COLO668 (cell line): ENCODE measurements at regions not wholly inside any gene's neighbourhood (a gene's known extent, or its start where the extent isn't known, plus 50 kb on each side); places are given as distances from the start of the nearest gene placed in this dataset.

Experiments
- DNase-seq: peaks from one replicate; lab custom pipeline; 2025; ENCODE audit not compliant: unreplicated experiment; lab: John Stamatoyannopoulos, UW

DNA sequence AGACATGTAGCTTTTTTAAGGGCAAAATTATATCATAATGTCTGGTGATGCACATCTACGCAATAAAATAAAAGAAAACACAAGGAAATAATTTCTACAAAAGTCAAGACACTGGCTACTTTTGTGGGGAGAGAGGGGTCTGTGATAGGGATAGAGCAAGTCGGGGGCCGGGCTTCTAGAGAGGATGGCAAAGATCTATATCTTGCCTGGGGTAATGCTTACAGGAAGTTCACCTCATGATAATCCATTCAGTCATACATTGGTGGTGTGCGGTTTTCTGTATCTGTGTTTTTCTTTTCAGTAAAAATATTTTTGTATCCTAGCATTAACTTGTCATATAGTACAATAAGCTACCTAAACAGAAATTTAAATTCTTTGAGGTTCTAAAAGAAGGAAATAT is 178.8 kb downstream of the ARRDC4 start:
- no peak for DNase-seq

DNA sequence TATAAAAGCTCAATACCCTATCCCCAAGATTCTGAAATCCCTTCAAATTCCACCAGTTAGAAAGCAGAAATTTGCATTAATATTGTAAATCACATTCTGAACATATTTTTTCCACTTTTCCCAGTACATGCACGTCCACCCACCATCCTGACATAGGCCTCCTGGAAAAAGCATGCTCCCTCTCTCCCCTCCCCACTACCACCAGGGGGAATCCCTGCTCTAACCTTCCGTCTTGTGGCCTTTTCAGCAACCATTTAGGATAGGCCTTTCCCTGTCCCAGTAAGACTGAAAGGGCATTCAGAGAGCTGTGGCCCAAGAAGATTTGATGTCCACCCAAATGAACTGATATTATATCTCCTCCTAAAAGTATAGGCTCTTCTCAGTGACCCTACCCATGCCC is 182.1 kb downstream of the ARRDC4 start:
- DNase-seq: no peak

DNA sequence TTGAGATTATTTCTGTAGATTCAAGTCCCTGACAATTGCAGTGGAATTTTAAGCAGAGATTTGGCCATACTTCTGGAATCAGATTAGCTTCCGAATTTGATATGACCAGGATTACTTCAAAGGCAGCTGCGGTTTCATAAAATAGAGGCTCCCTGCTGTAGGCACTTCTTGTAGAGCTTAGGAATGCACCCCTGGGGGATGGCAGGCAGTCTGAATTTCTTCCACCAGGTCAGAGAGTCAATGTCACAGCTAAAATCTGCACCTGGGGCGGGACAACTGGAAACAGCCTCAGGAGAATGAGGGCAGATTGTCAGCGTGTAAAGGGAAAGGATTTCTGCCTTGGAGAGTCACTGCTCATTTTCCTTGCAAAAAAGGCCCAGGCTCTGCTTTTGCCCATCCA is 182.6 kb downstream of the ARRDC4 start:
- no peak for DNase-seq

DNA sequence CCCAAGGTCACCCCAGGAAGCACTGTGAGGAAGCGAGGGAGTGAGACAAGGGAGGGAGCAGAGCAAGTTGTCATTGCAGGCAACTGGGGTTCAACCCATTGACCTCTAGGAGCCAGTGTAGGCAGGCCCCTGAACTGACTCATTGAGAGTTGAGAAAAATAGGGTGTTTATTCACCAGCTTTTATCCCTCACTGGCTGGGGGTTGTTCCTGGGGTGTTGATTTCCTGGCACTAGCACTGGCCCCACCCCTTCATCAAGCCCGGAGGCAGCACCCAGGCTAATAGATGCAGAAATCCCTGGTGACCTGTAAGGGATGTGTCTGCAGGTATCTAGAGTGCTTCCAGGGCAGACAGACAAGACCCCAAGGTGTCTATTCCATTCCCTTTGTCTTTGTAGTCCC is 183.9 kb downstream of the ARRDC4 start:
- DNase-seq: no peak

DNA sequence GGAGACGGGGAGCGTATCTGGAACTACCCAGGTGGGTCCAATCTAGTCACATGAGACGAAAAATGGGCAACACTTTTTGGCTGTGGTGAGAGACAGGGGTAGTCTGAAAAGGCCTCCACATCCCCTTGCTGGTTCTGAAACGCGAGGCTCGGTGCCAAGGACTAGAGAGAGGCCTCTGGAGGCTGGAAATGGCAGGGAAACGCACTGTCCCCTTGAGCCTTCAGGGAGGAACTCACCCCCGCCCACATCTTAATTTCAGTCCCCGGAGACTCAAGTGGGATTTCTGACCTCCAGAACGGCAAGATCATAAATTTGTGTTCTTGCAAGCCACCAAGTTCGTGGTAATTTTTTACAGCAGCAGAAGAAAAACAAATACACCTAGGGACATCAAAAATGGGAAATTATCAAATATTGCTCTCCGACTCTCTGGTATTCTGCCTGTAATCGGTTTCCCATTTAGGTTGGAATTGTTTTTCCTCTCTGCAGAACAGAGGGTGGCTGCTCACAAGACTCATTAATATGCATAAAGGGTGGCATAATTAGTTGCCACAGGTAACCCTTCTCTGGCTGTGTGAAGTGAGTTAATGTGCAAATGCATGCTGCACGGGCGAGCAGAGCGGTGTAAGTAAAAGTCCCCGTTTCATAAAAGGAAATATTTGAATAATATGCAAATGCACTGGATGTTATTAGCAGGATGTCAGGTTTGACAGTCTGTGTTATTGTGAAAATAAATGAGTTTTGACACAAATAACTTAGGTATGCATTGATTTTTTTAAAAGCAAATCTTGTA is 185.7 kb downstream of the ARRDC4 start:
- DNase-seq: no peak

DNA sequence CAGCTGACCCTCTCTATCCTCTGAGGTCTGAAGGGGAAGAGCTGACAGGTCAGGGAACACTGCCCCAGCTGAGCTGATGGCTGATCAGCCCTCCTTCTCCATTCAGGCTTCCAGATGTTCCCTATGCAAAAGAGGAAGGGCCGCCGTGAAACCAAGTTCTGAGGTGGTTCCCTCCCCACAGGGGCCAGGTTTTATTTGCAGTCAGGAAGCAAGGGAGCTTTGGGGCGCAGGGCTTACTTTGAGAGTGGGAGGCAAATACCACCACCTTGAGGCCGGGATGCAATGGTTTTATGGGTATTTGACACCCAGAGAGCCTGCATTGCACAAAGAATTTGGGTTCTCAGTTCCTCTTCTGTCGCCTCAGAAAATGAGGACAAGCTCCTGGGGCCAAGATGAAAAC is 186.9 kb downstream of the ARRDC4 start:
- DNase-seq: no peak

DNA sequence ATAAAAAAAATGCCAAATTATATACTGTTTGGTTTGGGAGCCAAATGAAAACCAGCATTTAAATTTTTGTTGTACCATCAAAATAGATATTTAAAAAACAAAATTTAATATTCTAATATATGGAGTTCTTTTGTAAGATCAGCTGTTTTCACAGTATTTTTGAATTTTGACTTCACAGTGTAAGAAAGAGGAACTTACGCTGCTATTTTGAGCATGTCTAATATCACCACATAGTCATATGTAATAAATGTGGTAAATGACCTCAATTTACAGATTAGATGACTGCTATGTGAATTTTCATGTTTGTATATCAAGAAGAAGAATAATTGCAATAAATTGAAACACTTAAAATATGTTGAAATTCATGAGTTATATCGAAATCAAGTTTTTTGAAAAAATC is 189.6 kb downstream of the ARRDC4 start:
- DNase-seq: no peak

DNA sequence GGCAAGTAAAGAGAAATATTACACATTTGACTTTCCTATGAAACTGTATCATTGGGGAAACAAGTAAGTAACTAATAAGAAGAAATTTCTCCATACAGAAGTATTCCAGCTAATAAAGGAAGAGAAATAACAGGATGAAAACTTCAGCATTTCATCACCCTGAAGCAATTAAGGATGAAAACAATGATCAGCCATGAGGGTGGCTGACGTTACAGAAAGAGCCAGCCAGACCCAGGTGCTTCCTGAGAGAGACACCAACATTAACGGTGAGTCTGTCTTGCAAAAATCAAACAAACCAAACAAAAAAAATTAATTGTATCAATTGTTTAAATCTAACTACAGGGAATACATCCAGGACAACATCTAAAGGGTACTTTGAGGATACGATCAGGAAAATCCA is 190.0 kb downstream of the ARRDC4 start:
- no peak for DNase-seq

DNA sequence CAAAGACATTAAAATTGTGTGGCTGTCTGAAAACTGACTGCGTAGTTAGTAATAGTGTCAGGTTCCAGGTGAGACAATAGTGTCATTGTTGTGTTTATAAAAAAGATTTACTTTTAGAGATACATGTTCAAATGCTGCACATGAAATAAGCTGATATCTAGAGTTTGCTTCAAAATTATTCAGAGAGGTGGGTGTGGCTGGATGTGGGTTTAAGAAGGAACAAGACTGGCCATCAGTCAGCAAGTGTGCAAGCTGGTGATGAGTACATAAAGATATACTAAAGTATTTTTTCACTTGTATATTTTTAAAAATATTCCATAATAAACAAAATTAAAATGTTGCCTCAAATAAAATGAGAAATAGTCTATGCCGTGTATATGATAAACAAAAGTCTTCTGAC is 190.6 kb downstream of the ARRDC4 start:
- DNase-seq: no peak

DNA sequence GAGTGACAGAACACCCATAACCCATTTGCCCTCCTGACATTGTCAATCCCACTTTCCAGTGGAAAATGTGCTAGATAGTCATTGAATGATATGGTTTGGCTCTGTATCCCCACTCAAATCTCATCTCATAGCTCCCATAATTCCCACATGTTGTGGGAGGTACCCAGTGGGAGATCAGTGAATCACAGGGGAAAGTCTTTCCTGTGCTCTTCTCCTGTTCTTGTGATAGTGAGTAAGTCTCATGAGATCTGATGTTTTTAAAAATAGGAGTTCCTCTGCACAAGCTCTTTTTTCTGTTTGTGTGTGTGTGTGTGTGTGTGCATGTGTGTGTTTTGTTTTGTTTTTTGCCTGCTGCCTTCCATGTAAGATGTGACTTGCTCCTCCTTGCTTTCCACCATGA is 191.7 kb downstream of the ARRDC4 start:
- DNase-seq: no peak

DNA sequence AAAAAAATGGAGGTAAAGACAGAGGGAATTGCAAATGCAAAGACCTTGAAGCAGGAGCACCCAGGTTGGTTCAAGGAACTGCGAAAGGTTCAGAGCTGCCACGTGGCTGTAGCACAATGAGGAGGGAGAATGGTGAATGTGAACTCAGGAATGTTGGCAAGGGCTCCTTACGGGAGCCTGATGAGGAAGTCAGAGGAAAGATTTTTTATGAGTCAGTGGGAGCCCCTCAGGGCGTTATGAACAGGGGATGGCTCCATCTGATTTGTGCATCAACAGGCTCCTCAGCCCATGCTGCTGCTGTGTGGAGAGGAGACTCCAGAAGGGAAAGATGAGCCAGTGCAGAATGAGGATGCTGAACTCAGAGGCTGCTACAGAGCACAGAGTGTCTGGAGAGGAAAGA is 194.4 kb downstream of the ARRDC4 start:
- no peak for DNase-seq

DNA sequence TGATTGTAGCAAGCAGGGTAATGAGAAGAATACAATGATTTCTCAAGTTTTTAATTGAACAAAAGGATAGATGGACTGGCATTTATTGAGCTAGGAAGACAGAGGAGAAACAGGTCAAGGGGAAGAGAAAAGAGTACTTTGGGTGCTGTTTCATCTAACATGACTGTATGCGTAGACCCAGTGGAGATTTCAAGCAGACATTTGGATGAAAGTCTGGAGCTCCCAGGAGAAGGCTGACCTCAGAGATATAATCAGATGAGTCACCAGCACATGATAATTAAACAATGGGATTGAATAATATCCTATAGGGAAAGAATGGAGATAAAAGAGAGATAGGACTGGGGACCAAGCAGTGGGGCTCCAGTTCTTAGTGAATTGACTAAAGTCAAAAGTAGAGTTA is 194.9 kb downstream of the ARRDC4 start:
- no peak for DNase-seq

DNA sequence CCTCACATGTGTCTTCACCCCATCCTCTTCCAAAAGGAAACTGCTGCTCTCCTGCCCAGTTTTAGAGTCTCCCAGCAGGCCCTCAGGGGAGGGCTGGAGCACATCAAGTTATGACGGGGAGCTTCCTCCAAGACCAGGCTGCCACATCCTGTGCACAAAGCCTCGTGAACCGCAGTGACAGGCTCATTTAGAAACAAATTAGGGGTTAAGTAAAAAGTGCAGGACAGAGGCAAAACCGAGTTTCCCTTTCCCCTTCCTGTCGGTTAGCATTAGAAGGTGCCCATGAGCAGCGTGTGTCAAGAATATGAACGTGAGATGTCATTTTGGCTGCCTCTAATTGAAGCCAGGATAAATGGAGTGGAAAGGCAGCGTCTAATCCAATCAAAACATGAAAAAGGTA is 199.7 kb downstream of the ARRDC4 start:
- DNase-seq: no peak

DNA sequence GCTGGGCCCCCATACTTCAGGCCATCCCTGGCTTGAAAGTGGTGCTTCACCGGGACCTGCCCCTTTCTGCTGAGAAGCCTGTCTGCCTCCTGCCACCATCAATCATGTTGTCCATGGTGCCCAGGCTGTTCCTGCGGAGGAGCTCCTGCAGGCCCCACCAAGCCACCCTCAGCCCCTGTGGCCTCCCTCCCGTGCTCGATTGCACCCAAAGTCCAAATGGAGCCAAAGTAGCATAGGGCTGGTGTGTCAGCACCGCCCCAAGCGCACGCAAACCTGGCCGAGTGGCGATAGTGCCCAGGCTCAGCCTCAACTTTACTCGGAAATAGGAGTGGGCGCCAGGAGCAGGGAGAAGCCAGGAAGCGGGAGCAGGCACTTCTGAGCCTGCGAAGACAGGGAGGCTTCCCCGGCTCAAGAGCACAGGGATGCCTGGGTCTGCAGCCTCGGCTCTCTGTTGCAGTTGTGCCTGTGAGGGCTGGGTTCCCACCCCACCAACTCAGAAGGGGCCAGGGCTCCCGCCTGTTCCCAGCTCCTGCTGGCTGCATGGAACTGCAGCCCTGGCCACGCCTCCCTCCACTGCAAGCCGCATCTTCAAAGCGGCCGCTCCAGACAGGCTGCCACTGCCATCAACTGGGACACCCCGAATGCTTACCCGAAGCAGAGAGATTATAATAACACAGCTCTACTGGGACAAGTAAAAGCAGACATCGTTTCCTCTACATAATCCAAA is 203.0 kb downstream of the ARRDC4 start:
- DNase-seq: no peak

DNA sequence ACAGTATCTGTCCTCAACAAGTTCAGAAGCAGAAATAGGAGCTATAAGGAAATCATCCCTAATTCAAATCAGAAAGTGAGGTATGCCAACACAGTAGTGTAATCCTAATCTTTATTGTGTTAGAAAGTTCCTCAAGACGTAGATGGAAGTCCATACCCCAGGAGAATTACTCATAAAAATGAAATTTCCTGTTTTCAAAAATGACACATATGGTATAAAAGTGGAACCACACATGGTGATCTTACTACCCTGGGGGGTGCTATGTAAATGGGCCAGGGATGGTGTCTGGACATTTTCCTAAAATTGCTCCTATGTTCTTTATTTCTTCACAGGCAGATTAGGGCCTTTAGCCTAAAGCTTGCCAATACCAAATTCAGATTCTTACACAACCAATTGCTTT is 204.1 kb downstream of the ARRDC4 start:
- no peak for DNase-seq

DNA sequence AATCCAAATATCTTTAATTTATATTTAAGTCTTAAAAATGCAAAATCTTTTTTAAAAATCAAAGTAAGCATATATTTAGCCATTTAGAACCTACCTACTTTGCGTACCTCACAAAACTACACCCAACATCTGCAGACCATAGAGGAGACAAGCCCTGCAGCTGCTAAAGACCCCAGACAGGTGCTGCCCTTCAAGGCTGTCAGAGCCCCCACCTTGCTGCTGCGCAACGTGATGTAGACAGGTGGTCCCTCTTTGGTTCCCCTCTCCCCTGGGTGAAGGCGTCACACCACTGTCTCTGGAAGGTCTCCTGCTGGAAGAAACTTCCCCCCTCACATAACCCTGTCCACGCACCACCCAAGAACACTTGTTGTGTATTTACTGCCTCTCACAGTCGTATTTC is 204.5 kb downstream of the ARRDC4 start:
- no peak for DNase-seq

DNA sequence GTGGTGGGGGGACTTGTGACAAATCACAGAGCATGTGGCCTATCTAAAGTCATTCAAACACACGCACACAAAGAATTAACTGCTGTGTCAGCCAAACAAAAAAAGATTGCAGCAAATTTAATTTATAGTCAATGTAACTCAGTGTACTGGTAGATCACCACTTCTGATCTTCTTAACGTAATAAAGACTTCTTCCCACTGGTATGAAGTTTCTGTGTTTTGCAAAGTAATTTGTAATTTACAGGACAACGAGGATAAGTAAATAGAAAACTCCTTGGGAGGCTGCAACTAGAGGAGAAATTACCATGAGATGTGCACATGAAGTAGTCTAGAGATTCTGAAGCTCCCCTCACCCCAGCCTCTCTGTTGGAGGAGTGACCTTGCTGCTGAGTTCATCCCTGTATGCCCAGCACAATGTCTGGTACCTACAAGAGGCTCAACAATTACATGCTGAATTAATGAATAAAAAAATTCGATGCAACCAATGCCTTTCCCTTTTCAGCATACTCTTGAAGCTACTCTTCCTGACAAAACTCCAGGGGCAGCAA is 207.3 kb downstream of the ARRDC4 start:
- no peak for DNase-seq

DNA sequence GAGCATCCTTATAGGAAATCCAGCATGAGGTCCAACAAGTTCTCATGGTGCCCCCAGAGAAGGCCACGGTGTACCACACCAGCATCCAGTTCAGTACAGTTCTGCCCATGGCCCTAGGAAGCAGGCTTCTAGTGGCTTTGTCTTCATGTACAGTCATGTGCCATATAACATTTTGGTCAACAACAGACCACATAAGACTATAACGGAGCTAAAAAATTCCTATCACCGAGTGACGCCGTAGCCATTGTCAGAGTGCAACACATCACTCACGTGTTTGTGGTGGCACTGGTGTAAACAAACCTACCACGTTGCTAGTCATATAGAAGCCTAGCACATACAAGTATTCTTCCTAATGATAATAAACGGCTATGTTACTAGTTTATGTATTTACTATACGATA is 209.0 kb downstream of the ARRDC4 start:
- DNase-seq: no peak

DNA sequence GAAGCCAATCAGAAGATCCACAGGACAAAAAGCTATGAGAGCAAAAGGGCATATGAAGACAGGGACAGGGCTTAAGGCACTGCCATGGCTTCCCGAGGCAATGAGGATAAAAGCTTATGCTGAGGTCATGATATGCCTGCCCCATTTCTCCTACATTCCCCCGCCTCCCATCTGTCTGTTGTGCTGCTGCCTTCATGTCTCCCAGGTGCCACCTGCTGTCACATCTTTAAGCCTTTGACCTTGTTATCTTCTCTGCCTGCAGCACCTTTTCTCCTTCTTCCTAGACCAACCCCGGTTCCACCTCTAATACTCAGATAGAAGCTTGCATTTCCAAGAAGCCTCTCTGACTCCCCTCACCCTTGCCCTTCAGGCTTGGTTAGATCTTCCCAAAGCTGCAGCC is 213.8 kb downstream of the ARRDC4 start:
- DNase-seq: no peak

DNA sequence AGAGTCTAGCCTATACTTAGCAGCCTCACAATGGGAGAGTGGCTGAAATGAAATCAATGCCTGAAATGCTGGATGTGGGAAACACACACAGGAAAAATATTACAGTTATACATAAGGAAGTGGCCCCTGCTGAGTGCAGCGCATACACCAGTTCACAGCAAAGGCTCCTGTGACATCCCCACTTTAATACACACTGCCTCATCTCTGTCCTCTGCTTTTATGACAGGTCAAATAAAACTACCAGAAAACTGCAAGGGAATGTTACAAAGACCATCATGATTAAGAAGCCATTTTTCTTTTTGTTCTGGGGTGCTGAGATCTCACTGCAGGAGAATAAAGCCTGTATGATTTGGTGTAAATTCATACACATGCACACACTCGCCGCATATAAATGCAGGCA is 214.3 kb downstream of the ARRDC4 start:
- no peak for DNase-seq

DNA sequence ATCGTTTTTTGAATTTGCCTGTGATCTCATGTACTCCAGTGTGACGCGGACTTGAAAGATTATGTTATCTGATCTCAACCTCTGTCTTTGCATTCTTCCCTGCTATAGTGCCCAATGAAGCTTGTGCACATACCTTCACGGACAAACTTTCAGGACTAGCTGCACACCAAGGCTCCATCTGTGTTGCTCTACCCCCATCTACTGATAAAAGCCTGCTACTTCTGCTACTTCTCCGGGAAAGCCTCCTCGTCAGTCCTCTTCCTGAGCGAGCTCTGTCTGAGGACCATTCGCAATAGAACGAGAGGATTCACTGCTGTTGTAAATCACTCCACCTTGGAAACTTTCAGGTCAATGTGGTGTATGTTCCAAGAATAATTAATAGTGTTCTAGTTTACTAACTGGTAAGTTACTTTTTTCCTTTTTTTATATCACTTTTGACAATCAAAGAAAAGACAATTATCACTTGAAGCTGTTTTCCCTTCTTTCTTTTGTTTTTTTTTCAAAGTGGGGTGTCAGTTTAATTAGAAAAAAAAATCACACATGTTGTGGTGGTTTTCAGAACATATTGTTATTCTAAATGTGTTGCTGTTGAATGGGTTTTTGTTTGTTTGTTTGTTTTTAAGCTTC is 217.6 kb downstream of the ARRDC4 start:
- DNase-seq: peak; percentile 16

DNA sequence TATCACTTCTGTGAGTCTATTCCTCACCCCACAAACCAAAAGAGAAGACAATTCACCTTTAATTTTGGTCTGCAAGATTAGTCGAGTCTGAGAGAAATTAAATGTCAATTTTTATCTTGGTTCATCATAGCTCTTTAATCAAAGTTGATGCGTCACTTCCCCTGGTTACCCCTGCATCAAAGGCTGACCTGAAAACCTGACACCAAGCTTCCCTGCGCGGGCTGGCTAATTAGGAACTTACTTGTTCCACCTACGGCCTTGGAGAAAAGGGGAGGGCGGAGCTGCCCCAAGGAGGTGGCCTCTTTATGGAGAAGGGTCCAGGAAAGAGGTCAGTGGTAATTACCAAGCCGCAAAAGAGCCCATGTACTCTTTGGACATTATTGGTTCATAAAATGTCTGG is 218.4 kb downstream of the ARRDC4 start:
- no peak for DNase-seq
